ENCODE measurements at regions not wholly inside any gene's neighbourhood (a gene's known extent, or its start where the extent isn't known, plus 50 kb on each side); places are given as distances from the start of the nearest gene placed in this dataset.

GRCh38 chr2:18284331-18284730 lies 276.1 kb downstream of the RDH14 start:
- TF ChIP-seq ZBTB10 (tag by site-specific recombination; IDR thresholded peaks at IDR 0.05) (no peak), CTCF (tag by site-specific recombination; IDR thresholded peaks at IDR 0.05) (no peak), ZNF423 (tag by site-specific recombination; IDR thresholded peaks at IDR 0.05) (no peak), ZBTB48 (tag by site-specific recombination; IDR thresholded peaks at IDR 0.05) (no peak), ZBTB49 (tag by site-specific recombination; IDR thresholded peaks at IDR 0.05; ENCODE audit: low read depth) (no peak), MYNN (tag by site-specific recombination; IDR thresholded peaks at IDR 0.05; ENCODE audit: borderline replicate concordance) (no peak), PBX3 (CRISPR knock-in tag; IDR thresholded peaks at IDR 0.05) (no peak)

All from HEK293 (cell line).